K562 (cell line): ENCODE measurements at regions not wholly inside any gene's neighbourhood (a gene's known extent, or its start where the extent isn't known, plus 50 kb on each side); places are given as distances from the start of the nearest gene placed in this dataset.

Source experiments
- ATAC-seq: fragments of 200-7000 bp; cut with Tn5 transposase; 3 replicates; pipeline ENCODE4 v1.9.1; 2020; ENCODE audit warnings: moderate library complexity
- BruUV-seq: library from RNA; stranded (reverse); fragments of 400-500 nt; replicated peaks from 2 replicates; lab custom pipeline; 2021; lab: Mats Ljungman, UMichigan
- CTCF ChIA-PET: fragments of 300-600 bp; formaldehyde crosslinking; extraction: SDS; loops from one replicate; lab custom pipeline; 2021; ENCODE audit warnings: low intra/inter-chr PET ratio; lab: Yijun Ruan, JAX
- POLR2A ChIA-PET: fragments of 300-600, 350-650 bp; sonication (Branson Sonifier 250); formaldehyde crosslinking; extraction: SDS; loops from one replicate; lab custom pipeline; 2021; ENCODE audit warnings: antibody characterized with exemption, inconsistent platforms; lab: Yijun Ruan, JAX
- DNase-seq, 4 experiments: peaks; one replicate each; pipeline versions ENCODE4 v3.0.0 to v3.0.0-alpha.2; 2011 to 2018; ENCODE audit warnings: low spot score in 3 of 4, mixed read lengths in 3 of 4; ENCODE audit errors: extremely low read depth in 1 of 4
- FAIRE-seq: peaks from 2 replicates; lab custom pipeline; 2011; peaks lifted over from hg19 to GRCh38; lab: Jason Lieb, UNC
- H2AFZ ChIP-seq: 2 replicates; pipeline ENCODE4 v1.6.0; 2011; ENCODE audit warnings: low read depth, low read length, control low read depth, inconsistent platforms
- H3K27ac ChIP-seq: fragments of 200-600 bp; 3 replicates; pipeline ENCODE4 v1.8.0; 2011; ENCODE audit warnings: low read depth, mild to moderate bottlenecking, control low read depth, inconsistent platforms, low read length, moderate library complexity, mixed read lengths; ENCODE audit errors: extremely low read depth
- H3K27me3 ChIP-seq, 2 experiments: fragments of 300-600 bp in 1 of 2; 2 replicates in 1 of 2; 3 replicates in 1 of 2; pipeline versions ENCODE4 v1.6.0 to v1.8.0; 2011; ENCODE audit warnings: inconsistent platforms in 2 of 2, low read length in 2 of 2, mild to moderate bottlenecking in 1 of 2, mixed read lengths in 1 of 2, moderate library complexity in 1 of 2; ENCODE audit not compliant: control insufficient read depth in 2 of 2, insufficient read depth in 2 of 2
- H3K36me3 ChIP-seq: fragments of 300-600 bp; 3 replicates; pipeline ENCODE4 v1.8.0; 2011; ENCODE audit warnings: mild to moderate bottlenecking, low read length, inconsistent platforms; ENCODE audit not compliant: control insufficient read depth, insufficient read depth
- H3K4me1 ChIP-seq, 2 experiments: fragments of 200-600 bp in 1 of 2; replicated peaks in 1 of 2; 2 replicates in 1 of 2; 3 replicates in 1 of 2; pipeline versions ENCODE4 v1.5.1 to v1.8.0; 2011; ENCODE audit warnings: inconsistent platforms in 2 of 2, low read length in 2 of 2, mild to moderate bottlenecking in 1 of 2, mixed read lengths in 1 of 2, moderate library complexity in 1 of 2; ENCODE audit not compliant: control insufficient read depth in 2 of 2, insufficient read depth in 2 of 2
- H3K4me2 ChIP-seq: 2 replicates; pipeline ENCODE4 v1.6.1; 2011; ENCODE audit warnings: low read length, control low read depth, inconsistent platforms, mixed read lengths; ENCODE audit not compliant: insufficient read depth
- H3K4me3 ChIP-seq: fragments of 200-600 bp; sonication (generic), shearing (Covaris generic); 2 replicates; pipeline ENCODE4 v1.5.1; 2016; ENCODE audit warnings: control low read depth, inconsistent platforms
- H3K79me2 ChIP-seq: fragments of 200-600 bp; 3 replicates; pipeline ENCODE4 v1.8.0; 2011; ENCODE audit warnings: low read length, inconsistent platforms; ENCODE audit not compliant: control insufficient read depth, insufficient read depth
- H3K9ac ChIP-seq, 2 experiments: 2 replicates each; pipeline versions ENCODE4 v1.6.0 to v1.6.1; 2011; ENCODE audit warnings: low read depth in 2 of 2, low read length in 2 of 2, control low read depth in 1 of 2, inconsistent platforms in 1 of 2, mild to moderate bottlenecking in 1 of 2, mixed read lengths in 1 of 2; ENCODE audit not compliant: insufficient read depth in 1 of 2
- H3K9me1 ChIP-seq: one replicate; pipeline ENCODE4 v1.6.0; 2011; ENCODE audit warnings: inconsistent platforms, mild to moderate bottlenecking, low read length, moderate library complexity; ENCODE audit not compliant: control insufficient read depth, insufficient read depth
- H3K9me3 ChIP-seq: replicated peaks from 2 replicates; pipeline ENCODE4 v1.5.1; 2011; ENCODE audit warnings: low read depth, low read length, inconsistent platforms; ENCODE audit not compliant: control insufficient read depth, insufficient read depth
- H4K20me1 ChIP-seq: replicated peaks from 2 replicates; pipeline ENCODE4 v1.6.1; 2011; ENCODE audit warnings: low read length, inconsistent platforms, mixed read lengths; ENCODE audit not compliant: control insufficient read depth, insufficient read depth
- BHLHE40 ChIP-seq: IDR thresholded peaks from 2 replicates; pipeline ENCODE4 v1.6.1; 2011; ENCODE audit warnings: low read length, improper control_type of control experiment
- BRF1 ChIP-seq: IDR thresholded peaks from 3 replicates; pipeline ENCODE4 v1.6.1; 2011; ENCODE audit warnings: borderline replicate concordance, mild to moderate bottlenecking; ENCODE audit not compliant: insufficient read length; ENCODE audit errors: extremely low read depth
- GABPA ChIP-seq: fragments of 200-800 bp; sonication (Bioruptor generic); conservative IDR thresholded peaks from 2 replicates; pipeline ENCODE4 v1.6.1; 2016; ENCODE audit warnings: low read depth, missing genetic modification characterization, missing compliant biosample characterization
- HOXB6 ChIP-seq: fragments of 250-450 bp; sonication (Bioruptor Pico); IDR thresholded peaks from 2 replicates; pipeline ENCODE4 v1.5.1; 2022; ENCODE audit warnings: mild to moderate bottlenecking, borderline replicate concordance
- KDM5B ChIP-seq: fragments of 200-600 bp; sonication (generic); IDR thresholded peaks from 2 replicates; pipeline ENCODE4 v1.6.1; 2012; ENCODE audit warnings: low read depth, mild to moderate bottlenecking, moderate library complexity, low read length, control low read depth, inconsistent platforms; ENCODE audit not compliant: insufficient replicate concordance
- MECOM ChIP-seq: fragments of 250-450 bp; sonication (Bioruptor Pico); IDR thresholded peaks from 2 replicates; pipeline ENCODE4 v1.8.0; 2022; ENCODE audit warnings: inconsistent platforms
- NCOA4 ChIP-seq: fragments of 450-650 bp; IDR thresholded peaks from 2 replicates; pipeline ENCODE4 v1.6.1; 2018; ENCODE audit warnings: mild to moderate bottlenecking; ENCODE audit not compliant: partially characterized antibody
- RBM34 ChIP-seq: fragments of 200-400 bp; formaldehyde crosslinking; IDR thresholded peaks from 2 replicates; pipeline ENCODE4 v1.6.1; 2018; ENCODE audit warnings: low read length, borderline replicate concordance; ENCODE audit not compliant: insufficient read depth
- ZNF174 ChIP-seq: fragments of 250-450 bp; sonication (Bioruptor Pico); IDR thresholded peaks from 2 replicates; pipeline ENCODE4 v1.4.0; 2020; ENCODE audit warnings: mild to moderate bottlenecking
- ZNF324 ChIP-seq: fragments of 250-450 bp; sonication (Bioruptor Pico); IDR thresholded peaks from 2 replicates; pipeline ENCODE4 v1.4.0; 2020; ENCODE audit warnings: mild to moderate bottlenecking
- WGBS: fragments of 100-300 bp; shearing (Covaris generic); methylation state at CpG from one replicate; pipeline ENCODE4 v1.1.6; 2016; ENCODE audit warnings: low coverage, mixed read lengths; ENCODE audit not compliant: insufficient coverage; ENCODE audit errors: missing lambda C conversion rate; 5-methylcytosine and 5-hydroxymethylcytosine counted together
- in situ Hi-C: fragments of 300-500 bp; cut with MboI; formaldehyde crosslinking; loops from 4 replicates; pipeline ENCODE4 v1.15.0; 2018; ENCODE audit warnings: inconsistent platforms, mixed read lengths
- intact Hi-C: fragments of 100-400 bp; cut with micrococcal nuclease; formaldehyde crosslinking; loops from 2 replicates; pipeline ENCODE4 v1.14.2; 2022
- TF ChIP-seq, protein P1 (sequence below): fragments of 250-450 bp; sonication (Bioruptor Pico); IDR thresholded peaks from 2 replicates; pipeline ENCODE4 v1.8.0; 2021; ENCODE audit warnings: mild to moderate bottlenecking, moderate library complexity
- TF ChIP-seq, protein P2 (sequence below): sonication (generic); formaldehyde crosslinking; IDR thresholded peaks from 2 replicates; pipeline ENCODE4 v1.4.0; 2020; ENCODE audit warnings: mild to moderate bottlenecking, missing genetic modification reagents
- TF ChIP-seq, protein P3 (sequence below): IDR thresholded peaks from 3 replicates; pipeline ENCODE4 v1.6.1; 2011; ENCODE audit warnings: borderline replicate concordance, mild to moderate bottlenecking; ENCODE audit not compliant: insufficient read length, insufficient read depth
- TF ChIP-seq, protein P4 (sequence below): sonication (generic); formaldehyde crosslinking; IDR thresholded peaks from 2 replicates; pipeline ENCODE4 v1.8.0; 2022; ENCODE audit warnings: mild to moderate bottlenecking, low read depth, missing genetic modification reagents

DNA sequence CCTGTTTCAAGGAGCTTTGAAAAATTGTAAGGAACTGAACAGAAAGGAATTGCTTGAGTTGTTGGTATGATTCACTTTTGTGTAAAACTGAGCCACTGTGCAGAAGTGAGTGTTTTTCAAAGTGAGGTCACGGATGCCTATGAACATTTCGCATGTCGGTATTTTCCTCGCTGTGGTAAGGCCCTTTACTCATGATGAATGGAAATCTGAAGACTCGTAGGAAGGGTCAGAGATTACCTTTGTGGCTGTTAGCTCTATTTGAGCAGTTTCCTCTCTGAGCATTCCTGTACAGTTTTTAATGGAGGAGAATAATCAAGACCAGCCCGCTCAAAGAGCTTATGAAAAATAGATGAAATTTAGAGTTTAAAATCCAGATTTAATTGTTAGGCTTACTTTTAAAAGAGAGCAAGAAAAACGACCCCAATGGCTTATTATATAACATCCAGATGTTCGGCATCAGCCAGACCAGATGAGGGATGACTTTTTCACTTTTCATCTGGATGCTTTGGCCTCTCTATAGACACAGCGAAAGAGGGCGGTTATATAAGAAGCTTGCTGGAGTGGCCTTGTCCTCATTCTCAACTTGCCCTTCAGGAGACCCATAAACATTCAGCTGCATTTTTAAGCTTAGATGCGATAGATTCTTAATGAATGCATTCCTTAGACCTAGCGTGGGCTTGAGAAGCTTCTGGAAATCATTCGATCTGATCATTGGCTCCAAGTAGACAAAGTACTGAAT lies 99.5 kb downstream of the CD83 start:
- no peak overlapping the region for H3K9ac ChIP-seq
- H3K9me3 ChIP-seq: no peaks in the 10 kb centered on the region
- no peaks in the 10 kb centered on the region for H4K20me1 ChIP-seq
- no peaks in the 10 kb centered on the region for H3K79me2 ChIP-seq
- H3K4me2 ChIP-seq: no peak overlapping the region
- no peak for ATAC-seq
- DNase-seq: no peak
- no TSS peak for BruUV-seq
- no peaks in the 10 kb centered on the region for H3K9me1 ChIP-seq
- H3K27ac ChIP-seq: no peak overlapping the region
- in situ Hi-C loops (no loop called here), intact Hi-C loops (no loop called here)
- ChIA-PET CTCF (no interaction called here), POLR2A (interaction anchor here (0.7 to 0.9 kb wide), 2 partner anchors 26 to 494 kb away, joined by 3 read pairs; no protein-coding TSS in a partner anchor)
- WGBS: 37% methylated on average over 13 of the region's 13 CpGs
- H3K4me3 ChIP-seq: no peak overlapping the region
- H3K36me3 ChIP-seq: no peaks in the 10 kb centered on the region
- H3K4me1 ChIP-seq: peaks cover 0 to under 1% of the 10 kb centered on the region in 2 experiments; a peak in 3 of 5 replicates
- H2AFZ ChIP-seq: no peak overlapping the region
- H3K27me3 ChIP-seq: peaks cover 17 to 41% of the 10 kb centered on the region in 2 experiments
- no peak for FAIRE-seq
- no peak for TF ChIP-seq RBM34
- TF ChIP-seq NCOA4: no peak
- no peak for TF ChIP-seq ZNF174 (CRISPR knock-in tag)
- no peak for TF ChIP-seq ZNF324 (CRISPR knock-in tag)
- no peak for TF ChIP-seq KDM5B
- TF ChIP-seq, protein P1, sequence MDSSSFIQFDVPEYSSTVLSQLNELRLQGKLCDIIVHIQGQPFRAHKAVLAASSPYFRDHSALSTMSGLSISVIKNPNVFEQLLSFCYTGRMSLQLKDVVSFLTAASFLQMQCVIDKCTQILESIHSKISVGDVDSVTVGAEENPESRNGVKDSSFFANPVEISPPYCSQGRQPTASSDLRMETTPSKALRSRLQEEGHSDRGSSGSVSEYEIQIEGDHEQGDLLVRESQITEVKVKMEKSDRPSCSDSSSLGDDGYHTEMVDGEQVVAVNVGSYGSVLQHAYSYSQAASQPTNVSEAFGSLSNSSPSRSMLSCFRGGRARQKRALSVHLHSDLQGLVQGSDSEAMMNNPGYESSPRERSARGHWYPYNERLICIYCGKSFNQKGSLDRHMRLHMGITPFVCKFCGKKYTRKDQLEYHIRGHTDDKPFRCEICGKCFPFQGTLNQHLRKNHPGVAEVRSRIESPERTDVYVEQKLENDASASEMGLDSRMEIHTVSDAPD (CRISPR knock-in tag): no peak
- TF ChIP-seq, protein P2, sequence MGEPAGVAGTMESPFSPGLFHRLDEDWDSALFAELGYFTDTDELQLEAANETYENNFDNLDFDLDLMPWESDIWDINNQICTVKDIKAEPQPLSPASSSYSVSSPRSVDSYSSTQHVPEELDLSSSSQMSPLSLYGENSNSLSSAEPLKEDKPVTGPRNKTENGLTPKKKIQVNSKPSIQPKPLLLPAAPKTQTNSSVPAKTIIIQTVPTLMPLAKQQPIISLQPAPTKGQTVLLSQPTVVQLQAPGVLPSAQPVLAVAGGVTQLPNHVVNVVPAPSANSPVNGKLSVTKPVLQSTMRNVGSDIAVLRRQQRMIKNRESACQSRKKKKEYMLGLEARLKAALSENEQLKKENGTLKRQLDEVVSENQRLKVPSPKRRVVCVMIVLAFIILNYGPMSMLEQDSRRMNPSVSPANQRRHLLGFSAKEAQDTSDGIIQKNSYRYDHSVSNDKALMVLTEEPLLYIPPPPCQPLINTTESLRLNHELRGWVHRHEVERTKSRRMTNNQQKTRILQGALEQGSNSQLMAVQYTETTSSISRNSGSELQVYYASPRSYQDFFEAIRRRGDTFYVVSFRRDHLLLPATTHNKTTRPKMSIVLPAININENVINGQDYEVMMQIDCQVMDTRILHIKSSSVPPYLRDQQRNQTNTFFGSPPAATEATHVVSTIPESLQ (CRISPR knock-in tag): no peak
- TF ChIP-seq, protein P3, sequence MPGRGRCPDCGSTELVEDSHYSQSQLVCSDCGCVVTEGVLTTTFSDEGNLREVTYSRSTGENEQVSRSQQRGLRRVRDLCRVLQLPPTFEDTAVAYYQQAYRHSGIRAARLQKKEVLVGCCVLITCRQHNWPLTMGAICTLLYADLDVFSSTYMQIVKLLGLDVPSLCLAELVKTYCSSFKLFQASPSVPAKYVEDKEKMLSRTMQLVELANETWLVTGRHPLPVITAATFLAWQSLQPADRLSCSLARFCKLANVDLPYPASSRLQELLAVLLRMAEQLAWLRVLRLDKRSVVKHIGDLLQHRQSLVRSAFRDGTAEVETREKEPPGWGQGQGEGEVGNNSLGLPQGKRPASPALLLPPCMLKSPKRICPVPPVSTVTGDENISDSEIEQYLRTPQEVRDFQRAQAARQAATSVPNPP: no peak
- no peak for TF ChIP-seq BHLHE40
- no peak for TF ChIP-seq BRF1
- TF ChIP-seq, protein P4, sequence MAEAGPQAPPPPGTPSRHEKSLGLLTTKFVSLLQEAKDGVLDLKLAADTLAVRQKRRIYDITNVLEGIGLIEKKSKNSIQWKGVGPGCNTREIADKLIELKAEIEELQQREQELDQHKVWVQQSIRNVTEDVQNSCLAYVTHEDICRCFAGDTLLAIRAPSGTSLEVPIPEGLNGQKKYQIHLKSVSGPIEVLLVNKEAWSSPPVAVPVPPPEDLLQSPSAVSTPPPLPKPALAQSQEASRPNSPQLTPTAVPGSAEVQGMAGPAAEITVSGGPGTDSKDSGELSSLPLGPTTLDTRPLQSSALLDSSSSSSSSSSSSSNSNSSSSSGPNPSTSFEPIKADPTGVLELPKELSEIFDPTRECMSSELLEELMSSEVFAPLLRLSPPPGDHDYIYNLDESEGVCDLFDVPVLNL (CRISPR knock-in tag): no peak
- TF ChIP-seq HOXB6 (CRISPR knock-in tag): no peak
- no peak for TF ChIP-seq GABPA (tag)
- TF ChIP-seq MECOM (CRISPR knock-in tag): no peak
- TF ChIP-seq, all 486 proteins: peak for 0
